MCF 10A (cell line): ENCODE measurements at regions not wholly inside any gene's neighbourhood (a gene's known extent, or its start where the extent isn't known, plus 50 kb on each side); places are given as distances from the start of the nearest gene placed in this dataset.
A peak's percentile ranks its signal among the peaks of the same experiment; 100 is the strongest.

Experiments
- BruUV-seq: library from RNA; stranded (reverse); fragments of 400-500 nt; replicated peaks from 2 replicates; lab custom pipeline; 2021; lab: Mats Ljungman, UMichigan
- CTCF ChIA-PET: fragments of 300-600 bp; sonication (Branson Sonifier 250); formaldehyde crosslinking; extraction: SDS; loops from one replicate; lab custom pipeline; 2021; ENCODE audit warnings: antibody characterized with exemption, inconsistent platforms; lab: Yijun Ruan, JAX
- POLR2A ChIA-PET: fragments of 300-600, 350-650 bp; sonication (Branson Sonifier 250); formaldehyde crosslinking; extraction: SDS; loops from one replicate; lab custom pipeline; 2020; ENCODE audit warnings: antibody characterized with exemption, inconsistent platforms; lab: Yijun Ruan, JAX
- DNase-seq: peaks from one replicate; pipeline ENCODE4 v3.0.0-alpha.2; 2018; ENCODE audit not compliant: unreplicated experiment
- H3K27ac Mint-ChIP-seq: one replicate; pipeline ENCODE4 v1.8.0; 2022; ENCODE audit warnings: mild to moderate bottlenecking, low read depth, mixed read lengths; ENCODE audit not compliant: unreplicated experiment
- H3K27me3 Mint-ChIP-seq: one replicate; pipeline ENCODE4 v1.8.0; 2022; ENCODE audit warnings: mixed read lengths; ENCODE audit not compliant: insufficient read depth, unreplicated experiment
- H3K36me3 Mint-ChIP-seq: one replicate; pipeline ENCODE4 v1.8.0; 2022; ENCODE audit warnings: mild to moderate bottlenecking, moderate library complexity, mixed read lengths; ENCODE audit not compliant: insufficient read depth, unreplicated experiment
- H3K4me1 Mint-ChIP-seq: one replicate; pipeline ENCODE4 v1.8.0; 2022; ENCODE audit warnings: mixed read lengths; ENCODE audit not compliant: insufficient read depth, unreplicated experiment
- H3K4me3 Mint-ChIP-seq: one replicate; pipeline ENCODE4 v1.8.0; 2022; ENCODE audit warnings: mild to moderate bottlenecking, moderate library complexity, mixed read lengths; ENCODE audit not compliant: unreplicated experiment
- H3K9me3 Mint-ChIP-seq: one replicate; pipeline ENCODE4 v1.8.0; 2022; ENCODE audit warnings: mixed read lengths; ENCODE audit not compliant: unreplicated experiment
- CTCF ChIP-seq: fragments of 200-600 bp; IDR thresholded peaks from one replicate; pipeline ENCODE4 v1.8.0; 2022; ENCODE audit warnings: antibody characterized with exemption, mild to moderate bottlenecking; ENCODE audit not compliant: unreplicated experiment
- intact Hi-C: fragments of 100-400 bp; cut with micrococcal nuclease; formaldehyde crosslinking; loops from 2 replicates; pipeline ENCODE4 v1.14.1; 2022

- no peaks in the 10 kb centered on the region for H3K36me3 Mint-ChIP-seq
- H3K4me1 Mint-ChIP-seq, result no peaks in the 10 kb centered on the region
- H3K9me3 Mint-ChIP-seq, result peaks cover 36% of the 10 kb centered on the region
- POLR2A ChIA-PET, result no interaction called here
- TF ChIP-seq CTCF, result no peak
- intact Hi-C loops, result no loop called here
- H3K4me3 Mint-ChIP-seq, result no peak overlapping the region
- H3K27ac Mint-ChIP-seq, result no peak overlapping the region
- no TSS peak for BruUV-seq
- CTCF ChIA-PET, result no interaction called here
- no peak for DNase-seq
- no peaks in the 10 kb centered on the region for H3K27me3 Mint-ChIP-seq
These were observed 245.2 kb upstream of the CLNK start for GRCh38 chr4:10929818-10930217.

- H3K4me3 Mint-ChIP-seq, result no peak overlapping the region
- H3K27ac Mint-ChIP-seq, result no peak overlapping the region
- H3K9me3 Mint-ChIP-seq, result peaks cover 34% of the 10 kb centered on the region
- ChIA-PET POLR2A (interaction anchor here (0.8 kb wide), 1 partner anchor 12 kb away, joined by 3 read pairs; no protein-coding TSS in a partner anchor), CTCF (interaction anchor here (0.7 kb wide), 1 partner anchor 10 kb away, joined by 3 read pairs; no protein-coding TSS in a partner anchor)
- DNase-seq, result peak; percentile 69
- no peaks in the 10 kb centered on the region for H3K36me3 Mint-ChIP-seq
- no peak for TF ChIP-seq CTCF
- no peaks in the 10 kb centered on the region for H3K27me3 Mint-ChIP-seq
- intact Hi-C loops, result no loop called here
- BruUV-seq, result no TSS peak
- H3K4me1 Mint-ChIP-seq, result no peaks in the 10 kb centered on the region
These were observed 241.4 kb upstream of the CLNK start for GRCh38 chr4:10925996-10926395.

GRCh38 chr4:10924274-10924673 is 239.7 kb upstream of the CLNK start:
- no peaks in the 10 kb centered on the region for H3K4me1 Mint-ChIP-seq
- H3K9me3 Mint-ChIP-seq, result peaks cover 29% of the 10 kb centered on the region
- no peak overlapping the region for H3K27ac Mint-ChIP-seq
- no TSS peak for BruUV-seq
- H3K27me3 Mint-ChIP-seq, result no peaks in the 10 kb centered on the region
- H3K4me3 Mint-ChIP-seq, result no peak overlapping the region
- H3K36me3 Mint-ChIP-seq, result no peaks in the 10 kb centered on the region
- CTCF ChIA-PET, result interaction anchor here (1.1 kb wide), 1 partner anchor 12 kb away, joined by 3 read pairs; no protein-coding TSS in a partner anchor
- POLR2A ChIA-PET, result interaction anchor here (0.6 kb wide), 1 partner anchor 990 kb away, joined by 3 read pairs; no protein-coding TSS in a partner anchor
- intact Hi-C loops, result no loop called here
- TF ChIP-seq CTCF, result no peak
- DNase-seq, result no peak

- ChIA-PET POLR2A (no interaction called here), CTCF (interaction anchor here (0.7 to 1.0 kb wide), 2 partner anchors 25 to 335 kb away, joined by 3 read pairs; no protein-coding TSS in a partner anchor)
- BruUV-seq, result no TSS peak
- H3K4me1 Mint-ChIP-seq, result no peaks in the 10 kb centered on the region
- intact Hi-C loops, result no loop called here
- no peaks in the 10 kb centered on the region for H3K36me3 Mint-ChIP-seq
- H3K27ac Mint-ChIP-seq, result no peak overlapping the region
- DNase-seq, result peak; percentile 24
- H3K27me3 Mint-ChIP-seq, result no peaks in the 10 kb centered on the region
- H3K4me3 Mint-ChIP-seq, result no peak overlapping the region
- no peak for TF ChIP-seq CTCF
- H3K9me3 Mint-ChIP-seq, result peaks cover 45% of the 10 kb centered on the region
These were observed 233.0 kb upstream of the CLNK start for GRCh38 chr4:10917566-10917965.
